ENCODE measurements at regions not wholly inside any gene's neighbourhood (a gene's known extent, or its start where the extent isn't known, plus 50 kb on each side); places are given as distances from the start of the nearest gene placed in this dataset.

DNA sequence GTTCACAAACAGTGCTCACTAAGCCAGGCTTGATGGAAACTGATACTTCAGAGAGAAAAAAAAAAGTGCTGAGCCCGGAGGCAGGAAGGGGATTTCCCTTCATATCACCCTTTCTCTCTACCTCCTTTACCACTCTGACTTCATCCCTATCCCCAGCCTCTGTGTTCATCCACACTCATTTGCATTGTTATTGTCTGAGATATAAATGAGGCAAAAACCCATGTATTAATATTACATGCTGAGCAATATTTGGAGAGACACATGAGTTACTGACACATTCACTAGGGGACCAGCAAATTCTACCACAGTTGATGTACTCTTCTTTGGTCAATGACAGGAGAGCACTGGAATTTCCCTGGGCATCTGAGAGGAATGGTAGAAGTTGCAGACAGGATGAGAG, 175.8 kb downstream of the TNFSF18 start:
- Histone ChIP-seq H3K4me1 (replicated peaks in 1 of 2) (no peaks in the 10 kb centered on the region), H3K9me3 (replicated peaks in 1 of 3) (no peaks in the 10 kb centered on the region), H3K36me3 (replicated peaks in 1 of 2) (no peaks in the 10 kb centered on the region), H3K27ac (no peak overlapping the region), H3K4me3 (no peak overlapping the region), H3K27me3 (peaks cover under 1% of the 10 kb centered on the region)
- intact Hi-C loops (cut with DNase I) = no loop called here
- TF ChIP-seq, protein P1, sequence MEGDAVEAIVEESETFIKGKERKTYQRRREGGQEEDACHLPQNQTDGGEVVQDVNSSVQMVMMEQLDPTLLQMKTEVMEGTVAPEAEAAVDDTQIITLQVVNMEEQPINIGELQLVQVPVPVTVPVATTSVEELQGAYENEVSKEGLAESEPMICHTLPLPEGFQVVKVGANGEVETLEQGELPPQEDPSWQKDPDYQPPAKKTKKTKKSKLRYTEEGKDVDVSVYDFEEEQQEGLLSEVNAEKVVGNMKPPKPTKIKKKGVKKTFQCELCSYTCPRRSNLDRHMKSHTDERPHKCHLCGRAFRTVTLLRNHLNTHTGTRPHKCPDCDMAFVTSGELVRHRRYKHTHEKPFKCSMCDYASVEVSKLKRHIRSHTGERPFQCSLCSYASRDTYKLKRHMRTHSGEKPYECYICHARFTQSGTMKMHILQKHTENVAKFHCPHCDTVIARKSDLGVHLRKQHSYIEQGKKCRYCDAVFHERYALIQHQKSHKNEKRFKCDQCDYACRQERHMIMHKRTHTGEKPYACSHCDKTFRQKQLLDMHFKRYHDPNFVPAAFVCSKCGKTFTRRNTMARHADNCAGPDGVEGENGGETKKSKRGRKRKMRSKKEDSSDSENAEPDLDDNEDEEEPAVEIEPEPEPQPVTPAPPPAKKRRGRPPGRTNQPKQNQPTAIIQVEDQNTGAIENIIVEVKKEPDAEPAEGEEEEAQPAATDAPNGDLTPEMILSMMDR (IDR thresholded peaks at IDR 0.05) = no peak
- no peak for TF ChIP-seq POLR2A (IDR thresholded peaks at IDR 0.05)
- WGBS, 4 donors = 61 to 67% (median 64%) methylated on average over 1 of the region's 1 CpG
- DNase-seq = no peak

DNA sequence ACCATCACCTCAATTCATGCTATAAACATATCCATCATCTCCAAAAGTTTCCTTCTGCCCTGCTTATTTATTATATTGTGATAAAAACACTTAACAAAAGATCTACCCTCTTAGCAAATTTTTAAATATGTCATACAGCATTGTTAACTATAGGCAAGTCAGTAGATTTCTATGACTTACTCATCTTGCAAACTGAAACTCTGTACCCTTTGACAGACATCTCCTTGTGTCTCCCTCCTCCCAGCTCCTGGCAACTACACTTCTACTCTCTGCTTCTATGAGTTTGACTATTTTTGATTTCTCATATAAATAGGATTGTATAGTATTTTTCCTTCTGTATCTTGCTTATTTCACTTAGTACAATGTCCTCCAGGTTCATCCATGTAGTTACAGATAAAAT, 174.8 kb downstream of the TNFSF18 start:
- H3K27ac ChIP-seq = no peak overlapping the region
- TF ChIP-seq, protein P1 (IDR thresholded peaks at IDR 0.05) = no peak
- TF ChIP-seq POLR2A (IDR thresholded peaks at IDR 0.05) = no peak
- intact Hi-C loops (cut with DNase I) = no loop called here
- peaks cover 5% of the 10 kb centered on the region for H3K27me3 ChIP-seq
- no peaks in the 10 kb centered on the region for H3K4me1 ChIP-seq (replicated peaks in 1 of 2)
- H3K36me3 ChIP-seq (replicated peaks in 1 of 2) = no peaks in the 10 kb centered on the region
- DNase-seq = no peak
- H3K9me3 ChIP-seq (replicated peaks in 1 of 3) = no peaks in the 10 kb centered on the region
- H3K4me3 ChIP-seq = no peak overlapping the region

DNA sequence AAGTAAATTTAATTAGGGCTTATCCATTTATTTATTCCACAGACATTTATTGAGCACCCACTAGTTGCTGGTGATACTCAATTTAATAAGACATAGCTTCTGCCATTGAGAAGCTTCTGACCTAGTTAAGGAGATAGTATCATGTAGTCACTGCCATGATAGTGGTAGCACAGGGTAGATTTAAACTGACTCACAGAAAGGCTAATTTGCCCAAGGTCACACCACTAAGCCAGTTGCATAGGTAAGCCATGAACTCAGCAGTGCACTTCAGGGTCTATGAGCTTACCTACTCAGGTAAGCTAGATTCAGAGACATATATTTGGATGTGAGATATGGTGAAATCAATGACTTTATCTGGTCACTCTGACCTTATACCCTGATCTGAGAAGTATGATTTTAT, 168.4 kb downstream of the TNFSF18 start:
- no peak for DNase-seq
- TF ChIP-seq POLR2A (IDR thresholded peaks at IDR 0.05) = no peak
- TF ChIP-seq, protein P1 (IDR thresholded peaks at IDR 0.05) = no peak
- intact Hi-C loops (cut with DNase I) = no loop called here

DNA sequence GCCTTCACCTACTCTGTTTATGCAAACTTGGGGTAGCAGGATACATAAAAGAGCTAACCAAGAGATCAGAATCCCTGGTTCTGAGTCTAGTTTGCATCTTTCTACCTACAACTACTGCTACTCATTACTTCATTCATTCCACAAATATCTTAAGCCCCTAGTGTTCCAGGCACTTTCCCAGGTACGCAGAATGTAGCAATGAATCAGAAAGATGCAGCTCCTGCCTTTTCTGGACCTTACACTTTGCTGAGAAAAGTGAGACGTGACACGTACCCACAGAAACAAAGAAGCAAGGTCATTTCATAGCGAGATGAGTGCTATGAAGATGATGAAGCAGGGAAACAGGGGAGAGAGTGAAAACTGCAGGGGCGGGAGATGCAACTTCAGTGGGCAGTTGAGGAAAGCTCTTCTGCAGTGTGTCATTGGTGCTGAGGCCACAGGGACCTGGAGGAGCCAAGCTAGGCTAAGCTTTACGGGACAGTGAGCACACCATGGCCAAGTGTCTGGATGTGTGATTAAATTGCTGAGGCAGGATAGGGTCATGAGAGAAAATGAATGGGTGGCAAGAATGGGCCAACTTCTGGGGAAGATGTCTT, 167.9 kb downstream of the TNFSF18 start:
- Histone ChIP-seq H3K36me3 (replicated peaks in 1 of 2) (no peaks in the 10 kb centered on the region), H3K4me3 (no peak overlapping the region), H3K27me3 (peaks cover 5% of the 10 kb centered on the region), H3K4me1 (replicated peaks in 1 of 2) (no peaks in the 10 kb centered on the region), H3K9me3 (replicated peaks in 1 of 3) (no peaks in the 10 kb centered on the region), H3K27ac (no peak overlapping the region)
- WGBS, 4 donors = 70 to 76% (median 72%) methylated on average over 6 of the region's 6 CpGs
- no peak for TF ChIP-seq POLR2A (IDR thresholded peaks at IDR 0.05)
- TF ChIP-seq, protein P1 (IDR thresholded peaks at IDR 0.05) = no peak
- intact Hi-C loops (cut with DNase I) = no loop called here
- no peak for DNase-seq

More for the DNA sequence above, 168.4 kb downstream of the TNFSF18 start:
- Histone ChIP-seq H3K4me1 (replicated peaks in 1 of 2) (no peaks in the 10 kb centered on the region), H3K27me3 (peaks cover 5% of the 10 kb centered on the region), H3K9me3 (replicated peaks in 1 of 3) (no peaks in the 10 kb centered on the region), H3K27ac (no peak overlapping the region), H3K4me3 (no peak overlapping the region), H3K36me3 (replicated peaks in 1 of 2) (no peaks in the 10 kb centered on the region)

Data from adrenal gland (tissue), 9 donors.